Tibial artery (tissue), 4 donors: ENCODE measurements at regions not wholly inside any gene's neighbourhood (a gene's known extent, or its start where the extent isn't known, plus 50 kb on each side); places are given as distances from the start of the nearest gene placed in this dataset.

Experiments used
- DNase-seq, 2 donors: peaks; one replicate each; pipeline ENCODE4 v3.0.0-alpha.2; 2019
- H3K27ac ChIP-seq, 2 donors: fragments of 200-600 bp; sonication (generic) in 1 of 2; 1 replicate in 1 of 2; 2 replicates in 1 of 2; pipeline ENCODE4 v1.5.1; 2018 to 2019; ENCODE audit warnings: mild to moderate bottlenecking in 1 of 2
- H3K27me3 ChIP-seq, 2 donors: fragments of 200-600 bp; sonication (generic) in 1 of 2; one replicate each; pipeline versions ENCODE4 v1.5.1 to v1.6.0; 2016 to 2019
- H3K36me3 ChIP-seq, 3 donors: fragments of 200-600 bp; sonication (generic) in 2 of 3; one replicate each; pipeline ENCODE4 v1.5.1; 2016 to 2019; ENCODE audit warnings: mild to moderate bottlenecking in 2 of 3
- H3K4me1 ChIP-seq, 4 donors: fragments of 200-600 bp; sonication (generic) in 2 of 4; 1 replicate in 3 of 4; 2 replicates in 1 of 4; pipeline ENCODE4 v1.5.1; 2016 to 2019
- H3K4me3 ChIP-seq, 2 donors: fragments of 200-600 bp; sonication (generic) in 1 of 2; 1 replicate in 1 of 2; 2 replicates in 1 of 2; pipeline ENCODE4 v1.5.1; 2018 to 2019; ENCODE audit warnings: mild to moderate bottlenecking in 2 of 2
- H3K9me3 ChIP-seq, 3 donors: fragments of 200-600 bp; sonication (generic) in 1 of 3; one replicate each; pipeline ENCODE4 v1.5.1; 2016 to 2019
- CTCF ChIP-seq, 2 experiments: fragments of 200-600 bp in 1 of 2; fragments of 450-650 bp in 1 of 2; IDR thresholded peaks; one replicate each; pipeline ENCODE4 v1.5.1; 2017 to 2019; ENCODE audit warnings: antibody characterized with exemption in 2 of 2, mild to moderate bottlenecking in 1 of 2, moderate library complexity in 1 of 2
- intact Hi-C: fragments of 100-400 bp; cut with DNase I; formaldehyde crosslinking; loops from one replicate; pipeline ENCODE4 v1.15.0; 2023; ENCODE audit warnings: low total_unique reads

DNA sequence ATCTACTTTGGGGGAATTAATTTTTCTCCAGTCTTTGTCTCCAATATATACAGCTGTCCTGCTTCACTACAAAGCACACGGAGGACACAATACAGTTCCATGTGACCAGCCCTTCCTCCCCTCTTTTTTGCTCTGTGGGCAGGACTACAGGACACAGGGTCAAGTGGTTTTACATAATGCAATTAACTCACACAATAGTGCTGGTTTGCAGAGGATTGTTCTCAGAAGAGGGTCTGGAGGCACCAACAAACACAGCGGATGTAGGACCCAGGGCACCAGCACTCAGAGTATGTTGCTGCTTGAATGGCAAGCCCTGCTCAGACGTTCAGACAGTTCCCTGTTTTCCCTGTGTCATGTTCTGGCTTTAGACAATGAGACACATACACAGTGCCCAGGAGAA lies 52.0 kb upstream of the NPTX2 start:
- Histone ChIP-seq H3K36me3 (no peaks in the 10 kb centered on the region), H3K9me3 (peaks cover 0 to 5% (median 0%) of the 10 kb centered on the region in 3 donors), H3K27me3 (peaks cover 0 to 38% of the 10 kb centered on the region in 2 donors), H3K4me3 (no peak overlapping the region), H3K4me1 (no peaks in the 10 kb centered on the region), H3K27ac (no peak overlapping the region)
- DNase-seq = no peak
- intact Hi-C loops = no loop called here
- no peak for TF ChIP-seq CTCF (IDR thresholded peaks at IDR 0.05)

- Histone ChIP-seq H3K4me1 (no peaks in the 10 kb centered on the region), H3K27ac (no peak overlapping the region), H3K9me3 (peaks cover 0 to 6% (median 0%) of the 10 kb centered on the region in 3 donors), H3K36me3 (no peaks in the 10 kb centered on the region), H3K27me3 (peaks cover 0 to 38% of the 10 kb centered on the region in 2 donors), H3K4me3 (no peak overlapping the region)
- intact Hi-C loops = no loop called here
- no peak for TF ChIP-seq CTCF (IDR thresholded peaks at IDR 0.05)
- no peak for DNase-seq
Measured at GRCh38 chr7:98562871-98563495, 54.1 kb upstream of the NPTX2 start.

GRCh38 chr7:98562381-98562823 lies 54.7 kb upstream of the NPTX2 start:
- Histone ChIP-seq H3K9me3 (peaks cover 0 to 6% (median 0%) of the 10 kb centered on the region in 3 donors), H3K4me1 (no peaks in the 10 kb centered on the region), H3K27ac (no peak overlapping the region), H3K36me3 (no peaks in the 10 kb centered on the region), H3K27me3 (peaks cover 0 to 34% of the 10 kb centered on the region in 2 donors), H3K4me3 (no peak overlapping the region)
- intact Hi-C loops = no loop called here
- no peak for TF ChIP-seq CTCF (IDR thresholded peaks at IDR 0.05)
- DNase-seq = no peak

- intact Hi-C loops = no loop called here
- peaks cover 0 to 6% (median 0%) of the 10 kb centered on the region in 3 donors for H3K9me3 ChIP-seq
Measured at GRCh38 chr7:98559958-98560357, 57.1 kb upstream of the NPTX2 start.

DNA sequence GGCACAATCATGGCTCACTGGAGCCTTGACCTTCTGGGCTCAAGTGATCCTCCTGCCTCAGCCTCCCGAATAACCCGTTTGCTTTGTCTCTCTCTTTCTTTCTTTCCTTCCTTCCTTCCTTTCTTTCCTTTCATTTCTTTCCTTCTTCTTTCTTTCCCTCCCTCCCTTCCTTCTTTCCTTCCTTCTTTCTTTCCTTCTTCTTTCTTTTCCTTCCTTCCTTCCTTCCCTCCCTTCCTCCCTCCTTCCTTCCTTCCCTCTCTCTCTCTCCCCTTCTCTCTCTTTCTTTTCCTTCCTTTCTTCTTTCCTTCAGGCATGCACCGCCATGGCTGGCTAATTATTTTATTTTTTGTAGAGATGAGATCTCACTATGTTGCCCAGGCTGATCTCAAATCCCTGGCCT lies 57.9 kb upstream of the NPTX2 start:
- Histone ChIP-seq H3K36me3 (no peaks in the 10 kb centered on the region), H3K4me3 (no peak overlapping the region), H3K27me3 (peaks cover 0 to 32% of the 10 kb centered on the region in 2 donors), H3K9me3 (peaks cover 0 to 6% (median 0%) of the 10 kb centered on the region in 3 donors), H3K4me1 (no peaks in the 10 kb centered on the region), H3K27ac (no peak overlapping the region)
- no peak for TF ChIP-seq CTCF (IDR thresholded peaks at IDR 0.05)
- no peak for DNase-seq
- intact Hi-C loops = no loop called here

More at GRCh38 chr7:98559958-98560357, 57.1 kb upstream of the NPTX2 start:
- Histone ChIP-seq H3K4me3 (no peak overlapping the region), H3K4me1 (no peaks in the 10 kb centered on the region), H3K27ac (no peak overlapping the region), H3K27me3 (peaks cover 0 to 32% of the 10 kb centered on the region in 2 donors), H3K36me3 (no peaks in the 10 kb centered on the region)
- no peak for TF ChIP-seq CTCF (IDR thresholded peaks at IDR 0.05)
- DNase-seq = no peak
